ENCODE measurements at regions not wholly inside any gene's neighbourhood (a gene's known extent, or its start where the extent isn't known, plus 50 kb on each side); places are given as distances from the start of the nearest gene placed in this dataset.
A peak's percentile ranks its signal among the peaks of the same experiment; 100 is the strongest.

GRCh38 chr9:1434811-1435210, 384.7 kb downstream of the DMRT2 start:
- DNase-seq: no peak

- DNase-seq: no peak
Measured at GRCh38 chr9:1440256-1440655, 390.1 kb downstream of the DMRT2 start.

- no peak for DNase-seq
Measured at GRCh38 chr9:1442105-1442504, 391.9 kb downstream of the DMRT2 start.

- no peak for DNase-seq
Measured at GRCh38 chr9:1443450-1443849, 393.3 kb downstream of the DMRT2 start.

GRCh38 chr9:1446671-1447070, 396.5 kb downstream of the DMRT2 start:
- DNase-seq: no peak

- peak; percentile 54 to 56 for DNase-seq
Measured at GRCh38 chr9:1453636-1454035, 403.5 kb downstream of the DMRT2 start.

- no peak for DNase-seq
Measured at GRCh38 chr9:1454211-1454610, 404.1 kb downstream of the DMRT2 start.

- DNase-seq: no peak
Measured at GRCh38 chr9:1454616-1455347, 404.6 kb downstream of the DMRT2 start.

GRCh38 chr9:1455766-1456165, 405.6 kb downstream of the DMRT2 start:
- DNase-seq: peak; percentile 19 to 66

GRCh38 chr9:1456301-1457024, 406.3 kb downstream of the DMRT2 start:
- no peak for DNase-seq

- no peak for DNase-seq
Measured at GRCh38 chr9:1457460-1457859, 407.3 kb downstream of the DMRT2 start.

- no peak for DNase-seq
Measured at GRCh38 chr9:1458503-1458902, 408.3 kb downstream of the DMRT2 start.

- peak; percentile 45 to 70 for DNase-seq
Measured at GRCh38 chr9:1460143-1460769, 410.1 kb downstream of the DMRT2 start.

- DNase-seq: peak in 1 of 2 experiments; percentile 2
Measured at GRCh38 chr9:1461812-1462211, 411.7 kb downstream of the DMRT2 start.

- DNase-seq: no peak
Measured at GRCh38 chr9:1462626-1463308, 412.6 kb downstream of the DMRT2 start.

GRCh38 chr9:1469996-1470395, 419.8 kb downstream of the DMRT2 start:
- no peak for DNase-seq

GRCh38 chr9:1473956-1474634, 423.9 kb downstream of the DMRT2 start:
- DNase-seq: no peak

GRCh38 chr9:1474671-1475070, 424.5 kb downstream of the DMRT2 start:
- DNase-seq: no peak

- DNase-seq: no peak
Measured at GRCh38 chr9:1490341-1491232, 440.4 kb downstream of the DMRT2 start.

GRCh38 chr9:1492156-1492555, 442.0 kb downstream of the DMRT2 start:
- no peak for DNase-seq

GRCh38 chr9:1495282-1496030, 445.3 kb downstream of the DMRT2 start:
- DNase-seq: peak in 1 of 2 experiments; percentile 5

Measured in NCI-H526 (cell line).